ENCODE measurements at regions not wholly inside any gene's neighbourhood (a gene's known extent, or its start where the extent isn't known, plus 50 kb on each side); places are given as distances from the start of the nearest gene placed in this dataset.

DNA sequence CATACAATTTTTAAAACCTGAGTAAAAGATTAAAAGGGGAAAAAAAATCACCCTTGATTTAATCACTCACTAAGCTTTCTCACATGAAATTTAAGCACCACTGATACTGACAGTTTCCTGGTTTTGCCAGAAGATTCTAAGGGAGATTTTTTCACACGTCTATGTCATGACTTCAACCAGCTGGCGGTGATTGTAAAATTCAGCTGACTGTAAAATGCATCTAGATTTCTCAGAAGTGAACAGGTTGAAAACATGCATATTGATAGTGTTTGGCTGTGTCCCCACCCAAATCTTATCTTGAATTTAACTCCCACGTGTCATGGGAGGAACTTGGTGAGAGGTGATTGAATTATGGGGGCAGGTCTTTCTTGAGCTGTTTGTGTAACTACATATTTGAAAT lies 566.8 kb downstream of the PCDH18 start:
- Histone ChIP-seq H3K4me3 (no peak overlapping the region), H3K4me1 (no peaks in the 10 kb centered on the region), H3K27me3 (no peaks in the 10 kb centered on the region), H3K27ac (no peak overlapping the region), H3K9me3 (no peaks in the 10 kb centered on the region), H3K36me3 (no peaks in the 10 kb centered on the region)
- no peak for TF ChIP-seq CTCF (IDR thresholded peaks at IDR 0.05)
- intact Hi-C loops (cut with DNase I), result no loop called here
- DNase-seq (no peak), ATAC-seq (no peak)

GRCh38 chr4:136962868-136963267 lies 569.4 kb downstream of the PCDH18 start:
- intact Hi-C loops (cut with DNase I), result no loop called here
- Histone ChIP-seq H3K27me3 (no peaks in the 10 kb centered on the region), H3K36me3 (no peaks in the 10 kb centered on the region), H3K4me1 (no peaks in the 10 kb centered on the region), H3K4me3 (no peak overlapping the region), H3K27ac (no peak overlapping the region), H3K9me3 (no peaks in the 10 kb centered on the region)
- DNase-seq (no peak), ATAC-seq (no peak)
- TF ChIP-seq CTCF (IDR thresholded peaks at IDR 0.05), result no peak

DNA sequence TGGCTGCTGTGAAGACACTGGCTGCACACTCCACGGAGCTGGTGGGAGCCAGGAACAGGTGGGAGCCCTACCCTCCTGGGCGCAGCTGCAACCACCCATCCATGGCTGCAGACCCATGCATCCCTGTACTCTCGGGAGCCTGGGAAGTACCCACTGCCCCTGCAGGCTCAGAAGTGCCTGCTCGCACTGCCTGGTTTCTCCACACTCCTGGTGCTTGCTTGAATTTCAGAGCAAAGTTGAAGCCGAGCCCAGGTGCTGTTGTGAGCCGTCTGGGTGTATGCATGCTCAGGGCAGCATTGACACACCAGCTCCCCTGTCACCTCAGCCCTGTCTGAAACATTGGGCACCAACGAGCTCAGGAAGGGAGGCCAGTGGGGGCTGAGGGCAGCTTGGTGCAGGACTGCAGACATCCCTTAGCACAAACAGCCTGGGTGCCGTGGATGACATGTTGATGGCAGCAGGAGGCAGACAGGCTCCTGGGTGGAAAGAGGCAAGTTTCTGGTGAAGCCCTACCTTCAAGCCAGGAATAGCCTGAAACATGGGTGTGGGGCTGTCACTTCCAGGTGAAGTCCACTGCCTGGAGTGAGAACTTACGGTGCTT lies 585.9 kb downstream of the PCDH18 start:
- DNase-seq, result no peak
- no peak for TF ChIP-seq CTCF (IDR thresholded peaks at IDR 0.05)
- intact Hi-C loops (cut with DNase I), result no loop called here

DNA sequence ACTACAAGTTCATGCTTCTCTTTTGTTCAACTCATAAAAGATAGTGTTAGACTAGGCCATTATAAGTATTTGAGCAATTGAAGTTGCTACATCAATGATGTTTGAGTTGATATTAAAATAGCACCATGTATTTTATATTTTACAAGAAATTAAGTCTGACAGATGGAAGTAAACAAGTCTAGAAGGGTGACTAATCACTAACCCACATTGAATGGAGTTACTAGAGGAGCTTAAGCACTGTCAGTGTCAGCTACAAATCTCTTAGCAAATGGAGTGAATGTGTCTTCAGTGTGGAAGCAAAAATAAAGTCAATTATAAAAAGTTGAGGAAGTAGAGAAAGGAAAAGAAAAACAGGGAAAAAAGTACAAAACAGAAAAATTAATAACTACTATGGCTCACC lies 592.5 kb downstream of the PCDH18 start:
- no peaks in the 10 kb centered on the region for H3K4me1 ChIP-seq
- no peak for DNase-seq
- H3K27me3 ChIP-seq, result no peaks in the 10 kb centered on the region
- no peak overlapping the region for H3K27ac ChIP-seq
- H3K9me3 ChIP-seq, result no peaks in the 10 kb centered on the region
- H3K36me3 ChIP-seq, result no peaks in the 10 kb centered on the region
- TF ChIP-seq CTCF (IDR thresholded peaks at IDR 0.05), result no peak
- H3K4me3 ChIP-seq, result no peak overlapping the region
- intact Hi-C loops (cut with DNase I), result no loop called here
- no peak for ATAC-seq

More for the DNA sequence above, 585.9 kb downstream of the PCDH18 start:
- Histone ChIP-seq H3K4me1 (no peaks in the 10 kb centered on the region), H3K36me3 (no peaks in the 10 kb centered on the region), H3K27me3 (no peaks in the 10 kb centered on the region), H3K9me3 (no peaks in the 10 kb centered on the region), H3K27ac (no peak overlapping the region), H3K4me3 (no peak overlapping the region)
- peak; percentile 40 for ATAC-seq

DNA sequence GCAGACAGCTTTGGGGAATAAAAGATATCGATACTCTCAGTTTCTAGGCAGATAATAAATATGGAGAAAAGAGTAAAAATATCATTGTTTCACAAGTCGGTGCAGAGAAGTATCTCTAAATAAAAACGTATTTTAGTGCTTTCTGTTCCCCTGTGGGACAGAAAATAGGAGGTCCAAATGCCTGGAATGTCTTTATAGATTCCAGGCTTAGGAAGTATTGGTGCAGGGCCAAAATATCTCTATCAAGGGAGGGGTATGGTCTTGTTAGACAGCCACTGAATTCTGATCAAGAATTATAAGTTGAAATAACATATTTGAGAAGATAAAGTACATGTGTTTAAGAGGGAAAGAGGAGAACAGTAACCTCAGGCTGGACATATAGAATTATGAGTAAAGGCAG lies 596.4 kb downstream of the PCDH18 start:
- no peak overlapping the region for H3K27ac ChIP-seq
- H3K9me3 ChIP-seq, result no peaks in the 10 kb centered on the region
- no peak for TF ChIP-seq CTCF (IDR thresholded peaks at IDR 0.05)
- H3K4me3 ChIP-seq, result no peak overlapping the region
- H3K36me3 ChIP-seq, result no peaks in the 10 kb centered on the region
- ATAC-seq, result no peak
- intact Hi-C loops (cut with DNase I), result no loop called here
- H3K27me3 ChIP-seq, result no peaks in the 10 kb centered on the region
- DNase-seq, result no peak
- H3K4me1 ChIP-seq, result no peaks in the 10 kb centered on the region

DNA sequence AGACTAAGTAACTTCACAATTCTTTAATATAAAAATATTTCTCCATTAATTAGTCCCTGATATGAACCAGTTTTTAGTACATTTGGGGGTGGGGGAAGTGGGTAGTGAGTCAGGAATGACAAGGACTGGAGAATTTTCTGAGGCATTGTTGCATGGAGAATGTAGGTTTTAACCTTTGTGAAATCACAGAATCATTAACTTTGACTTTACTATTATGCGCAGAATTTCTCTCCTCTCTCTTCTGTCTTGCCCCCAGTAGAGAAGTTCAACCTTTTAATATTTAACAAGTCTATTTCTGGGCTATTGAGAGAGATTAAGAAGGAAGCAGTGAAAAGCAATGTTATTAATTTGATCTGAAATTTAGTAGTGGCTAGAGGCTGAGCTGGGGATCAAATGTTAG lies 597.0 kb downstream of the PCDH18 start:
- no peak for TF ChIP-seq CTCF (IDR thresholded peaks at IDR 0.05)
- no peak overlapping the region for H3K4me3 ChIP-seq
- intact Hi-C loops (cut with DNase I), result no loop called here
- H3K27me3 ChIP-seq, result no peaks in the 10 kb centered on the region
- ATAC-seq (no peak), DNase-seq (no peak)
- H3K27ac ChIP-seq, result no peak overlapping the region
- H3K9me3 ChIP-seq, result no peaks in the 10 kb centered on the region
- H3K4me1 ChIP-seq, result no peaks in the 10 kb centered on the region
- no peaks in the 10 kb centered on the region for H3K36me3 ChIP-seq

Measured in upper lobe of right lung (tissue), 1 donor.